Glomerular visceral epithelial cell (primary cell): ENCODE measurements at regions not wholly inside any gene's neighbourhood (a gene's known extent, or its start where the extent isn't known, plus 50 kb on each side); places are given as distances from the start of the nearest gene placed in this dataset.
"Not testable (repeated sequence)": the region's sequence is repeated elsewhere in the genome, so short reads cannot be mapped to it uniquely, and the experiment has no call there.

Experiments
- DNase-seq: peaks from one replicate; pipeline ENCODE4 v3.0.0-alpha.2; 2016; ENCODE audit errors: extremely low spot score

DNA sequence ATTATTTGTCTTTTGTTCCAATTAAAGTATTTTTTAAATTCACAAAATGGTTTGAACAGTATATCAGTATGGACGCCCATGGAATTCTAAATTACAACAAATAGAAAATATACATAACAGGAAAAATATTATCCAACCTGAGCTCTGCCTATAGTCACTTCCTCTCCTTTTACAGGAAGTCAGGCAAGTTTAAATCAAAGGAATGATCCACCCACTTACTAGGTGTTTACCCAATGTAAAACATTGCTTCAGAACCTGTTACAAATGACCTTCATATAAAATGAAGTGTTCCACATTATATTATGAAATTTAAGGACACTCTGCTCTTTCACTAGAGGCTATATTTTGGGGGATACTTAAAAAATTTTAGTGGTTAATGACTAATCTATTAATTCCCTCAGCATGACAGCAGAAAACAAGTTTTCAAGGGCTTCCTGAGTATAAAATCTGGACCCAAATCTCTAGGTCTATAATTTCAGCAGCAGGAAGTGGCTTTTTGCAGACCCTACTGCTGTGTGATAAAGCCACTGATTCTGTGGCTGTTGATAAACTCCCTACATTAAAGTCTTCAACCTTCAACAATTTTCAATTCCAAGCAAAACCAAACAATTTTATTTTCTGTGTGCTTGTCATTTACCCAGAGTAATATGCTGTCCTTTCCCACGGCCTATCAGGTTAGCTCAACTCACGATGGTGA is 722.6 kb downstream of the GATA3 start:
- DNase-seq = no peak

- no peak for DNase-seq
Observed at GRCh38 chr10:8778713-8779112, 724.2 kb downstream of the GATA3 start.

GRCh38 chr10:8787649-8788048 is 733.2 kb downstream of the GATA3 start:
- DNase-seq = no peak

- no peak for DNase-seq
Observed at GRCh38 chr10:8790390-8790789, 735.9 kb downstream of the GATA3 start.

- DNase-seq = no peak
Observed at GRCh38 chr10:8794860-8795259, 740.4 kb downstream of the GATA3 start.

DNA sequence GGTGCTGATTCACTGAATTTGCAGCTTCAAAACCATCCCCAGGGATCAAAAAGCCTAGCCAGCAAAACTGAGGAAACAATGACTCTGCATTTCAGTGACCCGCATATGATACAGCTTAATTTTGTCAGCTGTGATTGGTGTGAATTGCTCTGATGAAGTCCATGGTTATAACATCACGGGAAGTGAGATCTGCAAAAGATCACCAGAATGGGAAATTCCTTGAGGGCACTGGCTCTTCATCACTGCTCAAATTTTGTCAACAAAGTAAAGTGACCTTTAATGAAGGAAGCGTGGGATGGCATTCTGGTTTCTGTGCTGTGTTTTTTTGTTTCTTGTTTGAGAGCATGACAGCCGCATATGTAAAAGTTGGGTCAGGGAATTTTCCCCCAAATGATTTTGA is 745.9 kb downstream of the GATA3 start:
- no peak for DNase-seq

- no peak for DNase-seq
Observed at GRCh38 chr10:8803992-8804391, 749.5 kb downstream of the GATA3 start.

DNA sequence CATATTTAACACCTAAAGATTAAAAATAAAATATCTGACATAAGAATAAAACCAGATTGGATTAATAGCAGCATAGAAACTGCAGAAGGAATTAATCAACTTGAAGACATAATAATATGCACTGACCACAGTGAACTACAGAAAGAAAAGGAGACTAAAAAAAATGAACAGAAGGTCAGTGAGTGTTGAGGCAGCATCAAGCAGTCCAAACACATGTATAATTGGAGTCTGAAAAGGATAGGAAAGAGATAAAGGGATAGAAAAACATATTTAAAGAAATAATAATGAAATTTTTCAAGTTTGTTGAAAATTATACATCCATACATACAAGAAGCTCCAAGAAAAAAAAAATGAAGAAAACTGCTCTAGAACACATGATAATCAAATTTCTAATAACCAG is 756.2 kb downstream of the GATA3 start:
- no peak for DNase-seq

GRCh38 chr10:8811201-8811600 is 756.7 kb downstream of the GATA3 start:
- DNase-seq = no peak

DNA sequence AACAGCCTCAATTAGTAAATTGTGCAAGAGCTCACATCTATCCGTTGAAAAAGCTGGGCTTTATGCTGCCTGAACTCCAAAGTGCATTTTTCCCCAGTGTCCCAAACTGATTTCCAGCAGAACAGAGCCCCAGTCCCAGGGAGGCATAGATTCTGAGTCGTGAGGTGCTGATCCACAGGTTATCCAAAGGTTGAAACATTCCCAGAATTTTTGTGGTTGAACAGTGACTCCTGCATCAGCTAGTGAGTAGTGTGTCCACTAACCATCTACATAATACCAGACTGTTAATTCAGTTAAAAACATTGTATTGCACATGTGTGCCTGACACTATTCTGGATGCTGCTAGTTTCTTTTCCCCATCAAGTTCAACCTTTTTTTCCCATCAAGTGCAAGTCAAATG is 761.5 kb downstream of the GATA3 start:
- no peak for DNase-seq

GRCh38 chr10:8817299-8817698 is 762.8 kb downstream of the GATA3 start:
- DNase-seq = no peak

DNA sequence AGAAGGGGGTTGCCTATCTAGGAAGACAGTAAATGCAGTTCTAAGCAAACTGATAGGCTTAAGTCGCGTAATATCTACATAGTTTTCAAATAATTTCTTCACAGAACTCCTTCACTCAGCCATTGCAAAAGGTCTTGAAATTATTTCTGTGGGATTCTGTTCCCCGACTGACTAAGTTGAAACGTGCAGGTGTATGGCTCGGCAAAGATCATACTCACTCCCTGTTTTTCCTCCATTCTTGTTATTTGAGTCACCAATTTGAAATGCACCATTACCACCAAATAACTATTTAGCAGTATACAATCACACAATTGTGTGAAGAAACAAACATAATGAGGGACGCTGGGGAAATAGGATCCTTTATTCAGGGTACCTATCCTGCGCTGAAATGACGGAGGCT is 771.1 kb downstream of the GATA3 start:
- no peak for DNase-seq

GRCh38 chr10:8829592-8829991 is 775.1 kb downstream of the GATA3 start:
- DNase-seq = no peak

DNA sequence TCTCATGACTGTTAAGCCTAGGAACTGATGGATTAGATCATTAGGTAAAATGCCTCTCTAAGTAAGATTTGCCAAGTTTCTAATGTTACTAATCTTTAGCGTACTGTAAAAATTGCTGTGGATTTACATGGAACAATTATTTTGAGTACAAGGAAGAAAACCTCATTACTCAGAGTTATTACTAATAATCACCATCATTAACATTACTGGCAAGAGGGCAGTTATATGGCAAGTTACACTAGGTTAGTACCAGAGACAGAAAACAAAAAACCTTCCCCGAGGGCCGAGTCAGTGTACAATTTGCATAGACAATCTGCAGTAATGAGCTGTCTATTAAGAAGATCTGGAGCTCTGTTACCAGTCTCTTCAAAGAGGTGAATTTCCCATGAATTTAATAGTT is 775.6 kb downstream of the GATA3 start:
- DNase-seq = no peak

DNA sequence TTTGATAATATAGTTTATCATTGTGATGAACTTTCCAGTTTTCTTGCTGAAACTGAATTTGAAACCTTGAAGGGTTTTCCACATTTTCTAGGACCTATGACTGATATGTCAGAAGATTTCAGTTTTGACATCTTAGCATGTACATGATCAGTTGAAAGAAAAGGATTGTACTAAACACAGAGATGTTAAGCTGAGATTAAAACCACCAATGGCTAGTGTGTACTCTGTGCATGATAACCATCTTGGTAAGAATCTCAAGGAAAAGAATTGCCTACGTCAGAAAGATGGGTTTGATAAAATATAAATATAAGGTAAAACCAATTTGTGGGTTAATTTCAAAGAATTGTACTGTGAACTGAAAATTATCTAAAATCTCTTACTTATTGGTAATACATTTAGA is 776.4 kb downstream of the GATA3 start:
- DNase-seq = no peak

GRCh38 chr10:8835453-8836167 is 781.1 kb downstream of the GATA3 start:
- DNase-seq = no peak

- no peak for DNase-seq
Observed at GRCh38 chr10:8840356-8840755, 785.9 kb downstream of the GATA3 start.

DNA sequence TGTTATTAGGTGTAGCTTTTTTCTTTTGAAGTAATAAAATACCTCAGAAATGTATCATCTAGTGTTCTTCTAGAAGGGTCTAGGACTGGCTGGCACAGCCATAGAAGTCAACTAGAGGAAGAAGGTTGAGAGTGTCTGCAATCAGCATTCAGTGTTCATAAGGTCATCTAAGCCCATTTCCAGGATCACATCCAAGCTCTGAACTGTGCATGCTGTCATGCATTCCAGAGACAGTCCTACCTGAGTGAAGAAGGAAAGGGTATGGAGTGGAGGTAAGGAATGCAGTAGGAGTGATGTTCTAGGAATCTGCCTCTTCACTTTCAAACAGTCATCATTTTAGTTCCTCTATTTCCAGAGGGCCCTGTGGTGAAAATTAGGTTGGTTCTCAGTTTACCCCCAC is 789.7 kb downstream of the GATA3 start:
- no peak for DNase-seq

DNA sequence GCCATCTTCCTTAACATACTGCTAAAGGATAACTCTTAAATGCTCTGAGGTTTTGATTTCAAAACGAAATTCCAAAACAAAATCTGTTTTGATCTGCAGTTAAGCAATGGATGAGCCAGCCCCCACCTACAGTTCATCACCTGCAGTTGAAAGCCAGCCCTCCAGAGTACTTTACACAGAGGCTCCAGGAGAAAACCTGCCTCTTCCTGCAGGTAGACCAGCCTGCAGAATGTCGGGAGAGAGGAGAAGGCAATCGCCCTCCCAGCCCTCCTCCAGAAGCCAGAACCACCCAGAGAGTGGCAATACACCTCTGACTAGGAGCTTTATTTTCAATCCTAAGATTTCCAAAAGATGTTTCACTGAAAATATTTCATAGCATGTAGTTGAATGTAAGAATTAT is 798.1 kb downstream of the GATA3 start:
- DNase-seq = no peak

DNA sequence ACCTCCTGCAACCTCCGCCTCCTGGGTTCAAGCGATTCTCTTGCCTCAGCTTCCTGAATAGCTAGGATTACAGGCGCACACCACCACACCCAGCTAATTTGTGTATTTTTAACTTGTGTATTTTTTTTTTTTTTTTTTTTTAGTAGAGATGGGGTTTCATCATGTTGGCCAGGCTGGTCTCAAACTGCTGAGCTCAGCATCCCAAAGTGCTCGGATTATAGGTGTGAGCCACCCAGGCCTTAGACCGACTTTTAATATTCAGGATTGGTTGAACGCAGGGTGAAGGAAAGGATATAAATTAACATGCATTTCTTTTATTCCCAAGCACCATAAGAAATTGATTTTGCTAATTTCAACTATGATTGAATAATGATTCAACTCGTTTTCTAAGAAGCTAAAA is 798.6 kb downstream of the GATA3 start:
- DNase-seq = no peak

- not testable (repeated sequence) for DNase-seq
Observed at GRCh38 chr10:8868924-8869323, 814.4 kb downstream of the GATA3 start.

GRCh38 chr10:8873310-8873709 is 818.8 kb downstream of the GATA3 start:
- no peak for DNase-seq

DNA sequence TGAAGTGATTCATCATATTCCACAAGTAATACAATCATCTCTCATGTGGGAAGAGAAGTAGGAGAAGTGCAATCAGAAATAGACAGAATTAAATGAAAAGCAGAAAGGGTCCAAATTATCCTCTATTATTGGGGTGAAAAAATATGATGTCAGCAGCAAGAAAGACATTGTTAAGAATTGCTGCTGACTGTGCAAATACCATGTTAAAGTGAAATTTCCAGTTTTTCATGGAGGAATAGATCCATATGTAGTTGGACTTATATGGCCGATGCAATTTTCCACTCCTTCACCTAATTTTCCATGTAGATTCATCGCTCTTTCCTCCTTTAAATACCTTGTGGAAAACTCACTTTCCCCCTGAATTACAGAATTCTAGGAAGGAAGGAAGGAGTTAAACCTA is 819.8 kb downstream of the GATA3 start:
- DNase-seq = no peak

DNA sequence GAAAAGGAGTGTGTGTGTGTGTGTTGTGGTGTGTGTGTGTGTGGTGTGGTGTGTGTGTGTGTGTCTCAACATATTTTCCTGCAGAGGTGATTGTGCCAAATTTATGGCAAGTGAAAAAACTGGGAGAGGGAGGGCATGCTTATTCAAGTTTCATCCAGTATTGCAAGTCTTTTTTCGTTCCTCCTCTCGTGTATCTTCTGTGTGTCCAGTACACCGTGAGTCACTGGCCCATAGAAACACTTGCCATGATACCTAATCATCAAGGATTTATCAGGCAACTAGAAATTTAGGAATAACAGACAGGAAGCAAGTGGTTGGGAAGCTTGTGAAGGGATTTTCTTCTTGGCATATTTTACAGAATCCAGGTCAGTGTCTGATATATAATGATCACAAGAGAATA is 820.5 kb downstream of the GATA3 start:
- no peak for DNase-seq
